Suprapubic skin (tissue), 4 donors: ENCODE measurements at regions not wholly inside any gene's neighbourhood (a gene's known extent, or its start where the extent isn't known, plus 50 kb on each side); places are given as distances from the start of the nearest gene placed in this dataset.

Experiments
- DNase-seq, 2 donors: peaks; one replicate each; pipeline ENCODE4 v3.0.0-alpha.2; 2019; ENCODE audit warnings: low spot score in 2 of 2
- H3K27ac ChIP-seq: fragments of 200-600 bp; sonication (generic); one replicate; pipeline ENCODE4 v1.5.1; 2019
- H3K27me3 ChIP-seq: fragments of 200-600 bp; sonication (generic); one replicate; pipeline ENCODE4 v1.5.1; 2019
- H3K36me3 ChIP-seq: fragments of 200-600 bp; sonication (generic); one replicate; pipeline ENCODE4 v1.5.1; 2019
- H3K4me1 ChIP-seq: fragments of 200-600 bp; sonication (generic); one replicate; pipeline ENCODE4 v1.5.1; 2019
- H3K4me3 ChIP-seq: fragments of 200-600 bp; sonication (generic); one replicate; pipeline ENCODE4 v1.5.1; 2019; ENCODE audit warnings: mild to moderate bottlenecking
- H3K9me3 ChIP-seq: fragments of 200-600 bp; sonication (generic); one replicate; pipeline ENCODE4 v1.5.1; 2019
- CTCF ChIP-seq, 2 donors: fragments of 200-600 bp in 1 of 2; fragments of 450-650 bp in 1 of 2; sonication (generic) in 1 of 2; IDR thresholded peaks; one replicate each; pipeline ENCODE4 v1.5.1; 2016 to 2019; ENCODE audit warnings: antibody characterized with exemption in 2 of 2, mild to moderate bottlenecking in 1 of 2, moderate library complexity in 1 of 2
- EP300 ChIP-seq: sonication (generic); formaldehyde crosslinking; IDR thresholded peaks from one replicate; pipeline ENCODE4 v1.6.1; 2017; ENCODE audit warnings: antibody characterized with exemption
- POLR2A ChIP-seq, 2 donors: fragments of 450-650 bp; IDR thresholded peaks; one replicate each; pipeline ENCODE4 v1.6.1; 2017; ENCODE audit warnings: antibody characterized with exemption in 2 of 2, mild to moderate bottlenecking in 2 of 2, moderate library complexity in 2 of 2
- POLR2AphosphoS5 ChIP-seq, 3 donors: sonication (generic); formaldehyde crosslinking; IDR thresholded peaks; one replicate each; pipeline ENCODE4 v1.6.1; 2017; ENCODE audit warnings: antibody characterized with exemption in 3 of 3
- WGBS: methylation state at CpG from one replicate; pipeline ENCODE4 v1.1.5; 2018; 5-methylcytosine and 5-hydroxymethylcytosine counted together

DNA sequence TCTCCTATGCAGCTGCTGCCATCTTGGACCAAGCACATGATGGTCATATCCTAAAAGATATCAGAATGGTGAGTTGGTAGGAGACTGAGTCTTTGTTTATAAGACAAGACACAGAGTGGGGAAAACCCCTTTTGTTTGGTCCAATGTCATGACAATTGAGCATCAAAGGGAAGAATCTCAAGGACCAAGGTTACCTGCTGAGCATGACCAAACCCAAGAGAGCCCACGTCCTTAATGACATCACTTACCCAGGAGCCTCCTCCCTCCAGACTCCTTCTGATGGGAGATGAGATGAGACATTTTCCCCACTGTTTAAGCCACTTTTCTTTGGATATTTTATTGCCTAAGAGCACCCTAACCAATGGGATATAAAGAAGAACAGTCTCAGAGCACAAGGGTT, 478.1 kb downstream of the NPIPA7 start:
- no peak for DNase-seq
- Histone ChIP-seq H3K27me3 (peaks cover 23% of the 10 kb centered on the region), H3K36me3 (no peaks in the 10 kb centered on the region), H3K4me3 (no peak overlapping the region), H3K27ac (no peak overlapping the region), H3K4me1 (peaks cover 10% of the 10 kb centered on the region), H3K9me3 (no peaks in the 10 kb centered on the region)
- WGBS, result 0% methylated on average over 1 of the region's 1 CpG
- no peak for TF ChIP-seq POLR2A (IDR thresholded peaks at IDR 0.05)
- TF ChIP-seq POLR2AphosphoS5 (IDR thresholded peaks at IDR 0.05), result no peak
- no peak for TF ChIP-seq EP300
- no peak for TF ChIP-seq CTCF (IDR thresholded peaks at IDR 0.05)

DNA sequence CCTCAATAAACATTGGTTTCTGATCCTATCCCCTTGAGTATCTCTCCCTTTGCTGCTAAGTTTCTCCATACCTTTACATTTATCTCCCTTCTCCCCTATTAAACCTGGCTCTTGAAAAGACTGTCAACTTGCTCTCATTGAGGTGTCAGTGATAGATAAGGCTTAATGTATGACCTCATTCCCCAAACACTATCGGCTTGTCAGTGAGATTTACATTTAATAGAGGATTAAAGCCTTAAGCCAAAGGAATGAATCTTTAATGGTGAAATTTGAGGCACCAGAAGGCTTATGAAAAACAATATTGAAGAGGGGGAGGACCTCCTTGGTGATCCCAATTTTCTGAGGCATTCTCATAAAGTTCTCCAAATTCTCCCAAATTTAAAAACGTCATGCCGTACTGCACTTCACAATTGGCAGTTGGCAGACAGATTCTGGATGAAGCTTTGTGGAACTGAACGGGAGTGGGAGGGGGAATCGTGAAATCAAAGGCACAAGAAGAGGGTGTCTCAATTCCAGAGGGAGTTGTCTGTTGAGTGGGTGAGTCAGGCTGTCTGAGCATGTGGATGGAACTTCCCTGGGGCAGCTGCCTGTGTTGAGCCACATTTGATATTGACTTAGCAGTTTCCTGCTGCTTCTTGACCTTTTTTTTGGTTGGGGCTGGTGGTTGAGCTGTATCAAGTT, 478.8 kb downstream of the NPIPA7 start:
- Histone ChIP-seq H3K27ac (no peak overlapping the region), H3K4me1 (peaks cover 10% of the 10 kb centered on the region), H3K36me3 (no peaks in the 10 kb centered on the region), H3K27me3 (peaks cover 23% of the 10 kb centered on the region), H3K4me3 (no peak overlapping the region), H3K9me3 (no peaks in the 10 kb centered on the region)
- TF ChIP-seq POLR2AphosphoS5 (IDR thresholded peaks at IDR 0.05) (no peak), EP300 (no peak), CTCF (IDR thresholded peaks at IDR 0.05) (no peak), POLR2A (IDR thresholded peaks at IDR 0.05) (no peak)
- 13% methylated on average over 5 of the region's 5 CpGs for WGBS
- no peak for DNase-seq

DNA sequence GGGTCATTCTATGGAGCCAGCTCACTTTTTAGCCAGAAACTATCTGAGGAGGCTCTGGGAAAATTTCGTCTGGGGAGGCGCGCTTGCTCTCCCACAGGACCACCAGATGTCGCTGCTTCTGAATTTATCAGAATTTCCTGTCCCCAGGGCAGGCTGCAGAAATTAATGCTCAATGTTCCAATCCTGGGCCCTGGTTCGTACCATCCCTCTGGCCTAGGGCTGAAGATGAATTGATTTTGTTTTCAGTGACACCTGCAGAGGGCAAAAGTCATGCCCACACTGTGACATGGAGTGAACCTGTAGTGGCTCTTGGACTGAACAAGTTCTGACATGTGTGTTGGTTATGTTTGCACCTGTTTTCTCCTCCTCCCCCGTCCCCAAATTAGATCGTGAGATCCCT, 482.6 kb downstream of the NPIPA7 start:
- no peak for DNase-seq
- peaks cover 10% of the 10 kb centered on the region for H3K4me1 ChIP-seq
- TF ChIP-seq POLR2AphosphoS5 (IDR thresholded peaks at IDR 0.05), result no peak
- peak; percentile 28 to 66 for TF ChIP-seq CTCF (IDR thresholded peaks at IDR 0.05)
- no peak overlapping the region for H3K4me3 ChIP-seq
- WGBS, result 17% methylated on average over 7 of the region's 7 CpGs
- no peaks in the 10 kb centered on the region for H3K9me3 ChIP-seq
- no peaks in the 10 kb centered on the region for H3K36me3 ChIP-seq
- peaks cover 28% of the 10 kb centered on the region for H3K27me3 ChIP-seq
- H3K27ac ChIP-seq, result no peak overlapping the region

GRCh38 chr16:16863672-16864071, 484.7 kb downstream of the NPIPA7 start:
- no peak for DNase-seq
- Histone ChIP-seq H3K27me3 (peaks cover 32% of the 10 kb centered on the region), H3K9me3 (no peaks in the 10 kb centered on the region), H3K4me1 (no peaks in the 10 kb centered on the region), H3K27ac (no peak overlapping the region), H3K36me3 (no peaks in the 10 kb centered on the region), H3K4me3 (no peak overlapping the region)
- 95% methylated on average over 6 of the region's 6 CpGs for WGBS
- no peak for TF ChIP-seq POLR2AphosphoS5 (IDR thresholded peaks at IDR 0.05)
- TF ChIP-seq EP300, result no peak
- no peak for TF ChIP-seq POLR2A (IDR thresholded peaks at IDR 0.05)
- no peak for TF ChIP-seq CTCF (IDR thresholded peaks at IDR 0.05)

GRCh38 chr16:16864536-16864935, 485.6 kb downstream of the NPIPA7 start:
- 75% methylated on average over 4 of the region's 4 CpGs for WGBS
- H3K36me3 ChIP-seq, result no peaks in the 10 kb centered on the region
- H3K9me3 ChIP-seq, result no peaks in the 10 kb centered on the region
- TF ChIP-seq POLR2AphosphoS5 (IDR thresholded peaks at IDR 0.05) (no peak), CTCF (IDR thresholded peaks at IDR 0.05) (no peak), EP300 (no peak), POLR2A (IDR thresholded peaks at IDR 0.05) (no peak)
- no peak overlapping the region for H3K4me3 ChIP-seq
- H3K4me1 ChIP-seq, result no peaks in the 10 kb centered on the region
- H3K27me3 ChIP-seq, result peaks cover 28% of the 10 kb centered on the region
- DNase-seq, result no peak
- H3K27ac ChIP-seq, result no peak overlapping the region
